IMR-90 (cell line): ENCODE measurements at regions not wholly inside any gene's neighbourhood (a gene's known extent, or its start where the extent isn't known, plus 50 kb on each side); places are given as distances from the start of the nearest gene placed in this dataset.

Experiments used
- ATAC-seq: fragments of 200-7000 bp; cut with Tn5 transposase; 2 replicates; pipeline ENCODE4 v1.9.1; 2020; ENCODE audit warnings: low read depth, mild to moderate bottlenecking, moderate library complexity
- BruUV-seq: library from RNA; stranded (reverse); fragments of 400-500 nt; replicated peaks from 2 replicates; lab custom pipeline; 2021; lab: Mats Ljungman, UMichigan
- CTCF ChIA-PET: fragments of 300-600 bp; formaldehyde crosslinking; extraction: SDS; loops from one replicate; lab custom pipeline; 2021; ENCODE audit warnings: antibody characterized with exemption; lab: Yijun Ruan, JAX
- POLR2A ChIA-PET: fragments of 300-600 bp; sonication (Branson Sonifier 250); formaldehyde crosslinking; loops from one replicate; lab custom pipeline; 2022; ENCODE audit warnings: antibody characterized with exemption; ENCODE audit not compliant: unreplicated experiment; lab: Charles Lee
- DNase-seq: peaks from one replicate; pipeline ENCODE4 v3.0.0; 2013
- H2AFZ ChIP-seq: replicated peaks from 2 replicates; pipeline ENCODE3; 2013; ENCODE audit warnings: low read length, mild to moderate bottlenecking; ENCODE audit not compliant: poor library complexity
- H2AK5ac ChIP-seq: 2 replicates; pipeline ENCODE4 v1.6.1; 2013; ENCODE audit warnings: low read depth, low read length, inconsistent platforms
- H2AK9ac ChIP-seq: replicated peaks from 2 replicates; pipeline ENCODE3; 2013; ENCODE audit warnings: mild to moderate bottlenecking, low read depth, low read length, moderate library complexity; ENCODE audit not compliant: poor library complexity
- H2BK120ac ChIP-seq: 2 replicates; pipeline ENCODE4 v1.6.1; 2013; ENCODE audit warnings: low read depth, low read length, inconsistent platforms
- H2BK15ac ChIP-seq: 3 replicates; pipeline ENCODE4 v1.6.1; 2013; ENCODE audit warnings: low read depth, low read length, inconsistent platforms
- H2BK20ac ChIP-seq: 2 replicates; pipeline ENCODE4 v1.6.1; 2013; ENCODE audit warnings: low read depth, mild to moderate bottlenecking, inconsistent platforms, low read length, moderate library complexity
- H2BK5ac ChIP-seq: 2 replicates; pipeline ENCODE4 v1.6.1; 2013; ENCODE audit warnings: mild to moderate bottlenecking, low read depth, low read length, inconsistent platforms; ENCODE audit not compliant: poor library complexity, severe bottlenecking
- H3K14ac ChIP-seq: replicated peaks from 2 replicates; pipeline ENCODE4 v1.6.1; 2013; ENCODE audit warnings: low read depth, low read length, inconsistent platforms
- H3K18ac ChIP-seq: 2 replicates; pipeline ENCODE4 v1.6.1; 2013; ENCODE audit warnings: low read depth, low read length, control low read depth
- H3K23ac ChIP-seq: 2 replicates; pipeline ENCODE4 v1.6.1; 2013; ENCODE audit warnings: low read depth, low read length, inconsistent platforms
- H3K27ac ChIP-seq: 2 replicates; pipeline ENCODE4 v1.5.1; 2013; ENCODE audit warnings: mild to moderate bottlenecking, control low read depth, low read length; ENCODE audit not compliant: insufficient read depth
- H3K27me3 ChIP-seq: 2 replicates; pipeline ENCODE4 v1.6.1; 2013; ENCODE audit warnings: low read length; ENCODE audit not compliant: control insufficient read depth, insufficient read depth
- H3K36me3 ChIP-seq: 2 replicates; pipeline ENCODE4 v1.6.1; 2013; ENCODE audit warnings: low read length, mixed read lengths; ENCODE audit not compliant: control insufficient read depth, insufficient read depth
- H3K4ac ChIP-seq: 2 replicates; pipeline ENCODE4 v1.6.1; 2013; ENCODE audit warnings: low read depth, low read length, inconsistent platforms
- H3K4me1 ChIP-seq: 2 replicates; pipeline ENCODE4 v1.6.1; 2013; ENCODE audit warnings: low read length, mixed read lengths; ENCODE audit not compliant: control insufficient read depth, insufficient read depth
- H3K4me2 ChIP-seq: 2 replicates; pipeline ENCODE4 v1.6.1; 2013; ENCODE audit warnings: low read depth, mild to moderate bottlenecking, control low read depth, low read length, moderate library complexity
- H3K4me3 ChIP-seq: 2 replicates; pipeline ENCODE4 v1.5.1; 2013; ENCODE audit warnings: low read depth, mild to moderate bottlenecking, control low read depth, low read length, moderate library complexity; ENCODE audit not compliant: insufficient read depth
- H3K56ac ChIP-seq: 2 replicates; pipeline ENCODE4 v1.6.1; 2013; ENCODE audit warnings: low read length, inconsistent platforms; ENCODE audit not compliant: insufficient read depth; ENCODE audit errors: extremely low read depth
- H3K79me1 ChIP-seq, 2 experiments: 2 replicates each; pipeline ENCODE4 v1.6.1; 2013; ENCODE audit warnings: low read length in 2 of 2, inconsistent platforms in 1 of 2, low read depth in 1 of 2
- H3K9ac ChIP-seq: 2 replicates; pipeline ENCODE4 v1.6.1; 2013; ENCODE audit warnings: low read depth, low read length, control low read depth
- H3K9me1 ChIP-seq: 2 replicates; pipeline ENCODE4 v1.6.1; 2013; ENCODE audit warnings: low read length, inconsistent platforms; ENCODE audit not compliant: insufficient read depth
- H3K9me3 ChIP-seq: 2 replicates; pipeline ENCODE4 v1.6.1; 2013; ENCODE audit warnings: low read length; ENCODE audit not compliant: control insufficient read depth, insufficient read depth
- H4K20me1 ChIP-seq: 2 replicates; pipeline ENCODE4 v1.6.1; 2013; ENCODE audit warnings: low read length, inconsistent platforms; ENCODE audit not compliant: insufficient read depth
- H4K5ac ChIP-seq: 2 replicates; pipeline ENCODE4 v1.6.1; 2013; ENCODE audit warnings: mild to moderate bottlenecking, low read depth, low read length, control low read depth
- H4K8ac ChIP-seq, 2 experiments: 2 replicates each; pipeline ENCODE4 v1.6.1; 2013; ENCODE audit warnings: low read depth in 2 of 2, low read length in 2 of 2, control low read depth in 1 of 2, inconsistent platforms in 1 of 2
- H4K91ac ChIP-seq: 2 replicates; pipeline ENCODE4 v1.6.1; 2013; ENCODE audit warnings: low read depth, low read length, inconsistent platforms; ENCODE audit not compliant: insufficient read depth
- BHLHE40 ChIP-seq: fragments of 150-350 bp; IDR thresholded peaks from 2 replicates; pipeline ENCODE4 v1.6.1; 2016; ENCODE audit warnings: mild to moderate bottlenecking, low read depth, low read length
- CEBPB ChIP-seq: IDR thresholded peaks from 2 replicates; pipeline ENCODE4 v1.6.1; 2012; ENCODE audit warnings: low read depth, low read length, improper control_type of control experiment
- CHD1 ChIP-seq: IDR thresholded peaks from 2 replicates; pipeline ENCODE4 v1.6.1; 2012; ENCODE audit warnings: low read depth, low read length, improper control_type of control experiment
- FOS ChIP-seq: fragments of 150-350 bp; IDR thresholded peaks from 2 replicates; pipeline ENCODE4 v1.6.1; 2016; ENCODE audit warnings: low read depth, low read length
- MAZ ChIP-seq: IDR thresholded peaks from 2 replicates; pipeline ENCODE4 v1.6.1; 2012; ENCODE audit warnings: low read depth, mild to moderate bottlenecking, low read length, improper control_type of control experiment, moderate library complexity, borderline replicate concordance
- NFE2L2 ChIP-seq: fragments of 150-350 bp; IDR thresholded peaks from 2 replicates; pipeline ENCODE4 v1.6.1; 2016; ENCODE audit warnings: low read depth, mild to moderate bottlenecking, low read length
- POLR2A ChIP-seq: IDR thresholded peaks from 2 replicates; pipeline ENCODE4 v1.6.1; 2012; ENCODE audit warnings: mild to moderate bottlenecking, low read depth, low read length
- RAD21 ChIP-seq: IDR thresholded peaks from 2 replicates; pipeline ENCODE4 v1.6.1; 2012; ENCODE audit warnings: low read length, improper control_type of control experiment
- RFX5 ChIP-seq: IDR thresholded peaks from 2 replicates; pipeline ENCODE4 v1.8.0; 2012; ENCODE audit warnings: low read depth, mild to moderate bottlenecking, low read length, moderate library complexity
- SMC3 ChIP-seq: fragments of 150-350 bp; IDR thresholded peaks from 2 replicates; pipeline ENCODE4 v1.6.1; 2016; ENCODE audit warnings: low read depth, mild to moderate bottlenecking, antibody characterized with exemption, low read length, moderate library complexity
- WGBS, 2 experiments: methylation state at CpG; one replicate each; pipeline versions ENCODE4 v1.1.5 to v1.1.7; 2013; ENCODE audit warnings: missing lambda C conversion rate in 2 of 2; ENCODE audit not compliant: insufficient read length in 1 of 2; ENCODE audit errors: extremely low coverage in 2 of 2; 5-methylcytosine and 5-hydroxymethylcytosine counted together
- dilution Hi-C: fragments of 300-500 bp; cut with HindIII; formaldehyde crosslinking; loops from one replicate; pipeline ENCODE4 v1.14.3; 2018; ENCODE audit warnings: low sequenced_read_pairs; ENCODE audit not compliant: unreplicated experiment
- in situ Hi-C: fragments of 300-500 bp; cut with MboI; formaldehyde crosslinking; loops from 3 replicates; pipeline ENCODE4 v1.14.3; 2019; ENCODE audit warnings: low sequenced_read_pairs, inconsistent platforms, mixed read lengths
- intact Hi-C: fragments of 100-400 bp; cut with micrococcal nuclease; formaldehyde crosslinking; loops from 2 replicates; pipeline ENCODE4 v1.10.0; 2022
- TF ChIP-seq, protein P1 (sequence below): fragments of 150-350 bp; IDR thresholded peaks from 2 replicates; pipeline ENCODE4 v1.6.1; 2017; ENCODE audit warnings: mild to moderate bottlenecking, antibody characterized with exemption, low read length, low read depth

DNA sequence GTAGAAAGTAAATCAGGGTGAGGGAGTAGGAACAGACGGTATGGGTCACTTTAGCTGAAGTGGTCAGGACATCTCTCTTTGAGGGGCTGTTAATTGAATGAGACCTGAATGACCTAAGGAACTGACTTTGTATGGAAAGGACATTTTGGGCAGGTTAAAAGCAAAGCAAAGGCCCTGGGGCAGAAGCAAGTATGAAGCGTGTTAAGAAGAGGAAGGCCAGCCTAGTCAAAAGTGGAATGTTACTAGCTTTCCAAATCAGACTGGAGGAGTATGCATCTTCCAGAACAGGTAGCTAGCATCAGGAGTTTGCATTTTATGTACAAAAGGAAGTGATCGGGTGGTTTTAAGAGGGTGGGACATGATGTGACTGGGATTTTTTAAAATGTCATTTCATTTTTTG lies 70.9 kb upstream of the PCGF5 start:
- H3K56ac ChIP-seq: no peak overlapping the region
- DNase-seq (no peak), ATAC-seq (no peak)
- H2BK20ac ChIP-seq: no peak overlapping the region
- H4K8ac ChIP-seq: no peak overlapping the region
- 67% methylated on average over 2 of the region's 3 CpGs; no CpG with 5 or more reads in 1 of the 2 experiments for WGBS, 2 experiments
- ChIA-PET CTCF (interaction anchor here (0.7 kb wide), 1 partner anchor 14 kb away, joined by 4 read pairs; no protein-coding TSS in a partner anchor), POLR2A (interaction anchor here (0.5 kb wide), 1 partner anchor 14 kb away, joined by 3 read pairs; no protein-coding TSS in a partner anchor)
- no peak overlapping the region for H2BK120ac ChIP-seq
- H3K4me2 ChIP-seq: no peak overlapping the region
- H4K20me1 ChIP-seq: no peaks in the 10 kb centered on the region
- intact Hi-C loops (no loop called here), dilution Hi-C loops (no loop called here), in situ Hi-C loops (no loop called here)
- H3K79me1 ChIP-seq: no peaks in the 10 kb centered on the region
- H3K18ac ChIP-seq: no peak overlapping the region
- no TSS peak for BruUV-seq
- no peak overlapping the region for H2BK15ac ChIP-seq
- H2AK5ac ChIP-seq: no peak overlapping the region
- no peak overlapping the region for H3K14ac ChIP-seq
- H2BK5ac ChIP-seq: no peak overlapping the region
- no peak overlapping the region for H3K4me3 ChIP-seq
- no peak overlapping the region for H3K27ac ChIP-seq
- H3K4me1 ChIP-seq: no peaks in the 10 kb centered on the region
- no peak overlapping the region for H4K91ac ChIP-seq
- no peak overlapping the region for H3K9ac ChIP-seq
- H3K9me1 ChIP-seq: no peaks in the 10 kb centered on the region
- TF ChIP-seq POLR2A (no peak), BHLHE40 (no peak), CHD1 (no peak), MAZ (no peak), FOS (no peak), RAD21 (no peak), CEBPB (no peak), RFX5 (no peak), NFE2L2 (no peak), SMC3 (no peak)
- TF ChIP-seq, protein P1, sequence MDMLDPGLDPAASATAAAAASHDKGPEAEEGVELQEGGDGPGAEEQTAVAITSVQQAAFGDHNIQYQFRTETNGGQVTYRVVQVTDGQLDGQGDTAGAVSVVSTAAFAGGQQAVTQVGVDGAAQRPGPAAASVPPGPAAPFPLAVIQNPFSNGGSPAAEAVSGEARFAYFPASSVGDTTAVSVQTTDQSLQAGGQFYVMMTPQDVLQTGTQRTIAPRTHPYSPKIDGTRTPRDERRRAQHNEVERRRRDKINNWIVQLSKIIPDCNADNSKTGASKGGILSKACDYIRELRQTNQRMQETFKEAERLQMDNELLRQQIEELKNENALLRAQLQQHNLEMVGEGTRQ: no peak
- H3K4ac ChIP-seq: no peak overlapping the region
- no peak overlapping the region for H2AK9ac ChIP-seq
- no peak overlapping the region for H3K23ac ChIP-seq
- no peaks in the 10 kb centered on the region for H3K9me3 ChIP-seq
- no peak overlapping the region for H4K5ac ChIP-seq
- no peak overlapping the region for H2AFZ ChIP-seq
- no peaks in the 10 kb centered on the region for H3K36me3 ChIP-seq
- peaks cover 5% of the 10 kb centered on the region for H3K27me3 ChIP-seq
